HUES64 (cell line): ENCODE measurements at regions not wholly inside any gene's neighbourhood (a gene's known extent, or its start where the extent isn't known, plus 50 kb on each side); places are given as distances from the start of the nearest gene placed in this dataset.

Source experiments
- H3K27ac ChIP-seq: 2 replicates; pipeline ENCODE4 v1.7.0; 2013; ENCODE audit warnings: low read depth, low read length, inconsistent platforms
- H3K27me3 ChIP-seq: 2 replicates; pipeline ENCODE4 v1.6.1; 2013; ENCODE audit warnings: mild to moderate bottlenecking, low read length; ENCODE audit not compliant: insufficient read depth
- H3K36me3 ChIP-seq: 2 replicates; pipeline ENCODE4 v1.6.1; 2013; ENCODE audit warnings: mild to moderate bottlenecking, low read length; ENCODE audit not compliant: insufficient read depth
- H3K4me1 ChIP-seq: 2 replicates; pipeline ENCODE4 v1.6.1; 2013; ENCODE audit warnings: mild to moderate bottlenecking, low read length, moderate library complexity; ENCODE audit not compliant: insufficient read depth
- H3K4me3 ChIP-seq: 2 replicates; pipeline ENCODE4 v1.5.1; 2013; ENCODE audit warnings: mild to moderate bottlenecking, low read length, moderate library complexity
- H3K9ac ChIP-seq: 2 replicates; pipeline ENCODE4 v1.6.1; 2013; ENCODE audit warnings: mild to moderate bottlenecking, low read depth, low read length
- H3K9me3 ChIP-seq: 2 replicates; pipeline ENCODE4 v1.6.1; 2013; ENCODE audit warnings: low read depth, low read length; ENCODE audit not compliant: insufficient read depth
- WGBS: fragments of 150-250, 120-280 bp; methylation state at CpG from one replicate; pipeline ENCODE4 v1.1.7; 2013; ENCODE audit warnings: missing lambda C conversion rate; 5-methylcytosine and 5-hydroxymethylcytosine counted together

DNA sequence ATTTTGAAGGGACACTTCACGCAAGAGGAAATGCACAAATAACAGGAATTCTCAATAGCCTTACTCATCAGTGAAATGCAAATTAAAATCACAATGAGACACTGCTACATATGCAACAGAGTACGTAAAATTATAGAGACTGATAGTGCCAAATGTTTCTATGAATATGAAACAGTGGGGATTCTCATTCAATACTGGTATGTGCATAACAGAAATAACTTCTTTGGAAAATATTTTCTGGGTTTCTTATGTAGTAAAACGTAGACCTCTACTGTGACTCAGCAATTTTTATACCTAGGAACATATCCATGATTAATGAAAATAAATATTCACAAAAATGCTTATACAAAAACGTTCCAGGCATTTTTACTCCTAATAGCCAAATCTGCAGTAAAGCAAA is 1625.2 kb downstream of the MAT2B start:
- Histone ChIP-seq H3K9me3 (no peaks in the 10 kb centered on the region), H3K4me3 (no peak overlapping the region), H3K27ac (no peak overlapping the region; the same call in 1 of the 2 replicates), H3K27me3 (no peaks in the 10 kb centered on the region), H3K9ac (peak overlapping the region; percentile 1; the same call in 1 of the 2 replicates), H3K4me1 (peaks cover 33% of the 10 kb centered on the region), H3K36me3 (no peaks in the 10 kb centered on the region)
- WGBS = 88% methylated on average over 1 of the region's 4 CpGs

DNA sequence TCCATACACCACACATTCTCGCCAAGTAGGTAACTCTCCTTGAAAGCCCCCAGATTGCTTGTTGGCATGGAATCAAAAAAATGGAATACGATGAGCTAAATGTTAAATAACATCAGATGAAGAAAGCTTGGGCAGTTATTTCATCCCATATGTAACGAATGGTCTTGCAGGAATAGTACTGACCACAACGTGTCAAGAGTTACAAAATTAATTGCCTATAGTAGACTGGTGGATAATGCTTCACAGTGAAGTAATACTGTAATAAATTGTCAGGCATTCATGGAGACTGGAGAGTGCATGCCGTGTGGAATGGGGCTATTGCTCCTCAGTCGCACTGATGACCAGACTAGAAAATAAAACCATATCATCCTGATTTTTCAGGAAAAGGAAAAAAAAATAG is 1628.7 kb downstream of the MAT2B start:
- H3K9ac ChIP-seq = no peak overlapping the region
- H3K4me1 ChIP-seq = peaks cover 42% of the 10 kb centered on the region
- no peaks in the 10 kb centered on the region for H3K9me3 ChIP-seq
- H3K36me3 ChIP-seq = no peaks in the 10 kb centered on the region
- no peak overlapping the region for H3K27ac ChIP-seq
- no peak overlapping the region for H3K4me3 ChIP-seq
- no peaks in the 10 kb centered on the region for H3K27me3 ChIP-seq
- 95% methylated on average over 6 of the region's 6 CpGs for WGBS

DNA sequence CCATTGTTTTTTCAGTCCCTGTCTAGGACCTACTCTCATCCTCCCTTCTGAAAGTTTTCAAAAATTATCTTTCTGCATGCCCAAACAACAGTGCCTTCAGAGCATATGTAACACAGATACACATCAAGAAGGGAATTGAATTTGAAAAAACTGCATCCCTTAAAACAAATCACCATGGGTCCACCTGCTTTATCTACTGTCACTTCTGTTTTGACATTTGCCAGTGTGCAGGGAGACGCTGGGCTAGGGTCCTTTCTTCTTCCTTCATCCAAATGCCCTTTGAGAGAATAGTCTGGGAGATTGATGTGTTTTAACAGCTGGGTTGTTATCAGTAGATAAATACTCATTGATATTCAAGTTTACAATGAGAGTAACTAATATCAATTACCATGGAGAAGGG is 1630.1 kb downstream of the MAT2B start:
- Histone ChIP-seq H3K9me3 (no peaks in the 10 kb centered on the region), H3K27ac (no peak overlapping the region), H3K4me1 (peaks cover 47% of the 10 kb centered on the region), H3K4me3 (no peak overlapping the region), H3K9ac (no peak overlapping the region), H3K36me3 (no peaks in the 10 kb centered on the region), H3K27me3 (no peaks in the 10 kb centered on the region)
- no CpG with 5 or more reads among the region's 1 CpG for WGBS

DNA sequence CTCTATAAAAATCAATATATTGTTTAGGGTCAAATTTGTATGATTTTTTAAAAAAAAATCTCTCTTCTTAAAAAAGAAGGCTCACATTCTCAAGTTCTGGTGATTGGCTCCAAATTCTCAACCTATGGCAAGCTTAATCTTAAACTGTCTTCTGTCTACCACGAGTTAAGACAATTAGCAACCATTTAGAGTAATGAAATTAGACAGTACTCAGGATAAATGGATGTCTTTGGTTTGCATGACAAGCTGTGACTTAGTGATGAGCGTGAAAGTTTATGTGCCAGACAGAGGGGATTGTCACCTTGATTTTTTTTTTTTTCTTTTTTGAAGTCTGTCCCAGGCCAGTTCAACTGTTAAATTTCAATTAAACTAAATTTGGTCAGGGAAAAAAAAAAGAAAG is 1632.3 kb downstream of the MAT2B start:
- H3K27me3 ChIP-seq = no peaks in the 10 kb centered on the region
- H3K4me3 ChIP-seq = no peak overlapping the region
- no peak overlapping the region for H3K9ac ChIP-seq
- no peaks in the 10 kb centered on the region for H3K36me3 ChIP-seq
- peaks cover 46% of the 10 kb centered on the region for H3K4me1 ChIP-seq
- H3K27ac ChIP-seq = no peak overlapping the region
- WGBS = 67% methylated on average over 2 of the region's 2 CpGs
- no peaks in the 10 kb centered on the region for H3K9me3 ChIP-seq

DNA sequence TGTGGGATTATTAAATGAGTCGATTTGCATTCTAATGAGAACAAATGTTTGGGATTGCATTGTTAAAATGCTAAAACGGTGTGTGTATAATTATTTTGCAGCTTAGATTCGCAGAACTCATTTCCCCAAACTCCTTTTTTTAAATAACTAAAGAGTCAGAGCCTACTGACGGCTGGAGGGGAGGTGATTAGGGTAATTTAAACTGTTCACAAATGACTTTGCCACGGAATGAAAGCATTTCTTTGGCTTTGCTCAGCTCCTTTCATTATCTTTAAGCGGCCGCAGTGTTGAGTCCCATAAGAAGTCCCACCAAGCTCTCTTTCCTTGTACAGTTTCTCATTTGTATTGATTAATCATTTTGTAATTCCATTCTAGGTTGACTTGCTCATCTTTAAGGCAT is 1632.8 kb downstream of the MAT2B start:
- Histone ChIP-seq H3K27ac (no peak overlapping the region), H3K4me1 (peaks cover 46% of the 10 kb centered on the region), H3K36me3 (no peaks in the 10 kb centered on the region), H3K9me3 (no peaks in the 10 kb centered on the region), H3K27me3 (no peaks in the 10 kb centered on the region), H3K4me3 (no peak overlapping the region; the same call in 1 of the 2 replicates), H3K9ac (no peak overlapping the region)
- 20% methylated on average over 6 of the region's 7 CpGs for WGBS

DNA sequence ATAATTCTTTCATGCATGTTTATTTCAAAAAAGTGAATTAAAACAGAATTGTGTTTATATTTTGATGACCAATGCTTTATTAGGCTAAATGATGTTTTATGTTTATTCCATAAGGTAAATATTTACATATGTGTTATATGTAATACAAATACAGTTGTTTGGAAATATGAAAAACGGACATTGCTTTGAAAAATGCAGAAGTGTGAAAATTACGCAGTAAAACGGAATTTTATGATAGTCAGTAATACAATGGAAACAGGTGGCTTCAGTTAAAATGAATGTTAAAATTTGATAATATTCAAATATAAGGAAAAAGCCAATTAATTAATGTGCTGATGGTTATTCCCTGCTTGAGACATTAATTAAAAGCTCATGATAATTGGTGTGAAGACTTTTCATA is 1633.8 kb downstream of the MAT2B start:
- H3K9me3 ChIP-seq = no peaks in the 10 kb centered on the region
- H3K27me3 ChIP-seq = no peaks in the 10 kb centered on the region
- H3K27ac ChIP-seq = no peak overlapping the region
- H3K36me3 ChIP-seq = no peaks in the 10 kb centered on the region
- 95% methylated on average over 3 of the region's 3 CpGs for WGBS
- H3K4me3 ChIP-seq = no peak overlapping the region
- peaks cover 53% of the 10 kb centered on the region for H3K4me1 ChIP-seq
- no peak overlapping the region for H3K9ac ChIP-seq

DNA sequence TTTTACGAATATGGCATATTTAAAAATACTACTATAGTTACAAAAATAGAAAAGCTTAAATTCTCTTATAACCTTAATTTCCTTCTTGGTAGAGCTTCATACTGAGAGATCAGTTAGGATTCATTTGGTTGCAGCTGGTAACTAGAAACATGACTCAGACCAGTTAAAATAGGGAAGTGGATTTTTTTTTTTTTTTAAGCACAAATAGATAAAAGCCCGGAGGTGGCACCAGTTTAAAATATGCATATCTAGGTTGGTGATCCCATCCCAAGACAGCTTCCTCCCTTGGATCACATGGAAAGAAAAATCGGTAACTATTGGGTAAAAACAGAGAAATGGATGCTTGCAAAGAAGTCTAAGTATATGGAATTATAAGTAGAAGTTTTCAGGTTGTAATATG is 1634.3 kb downstream of the MAT2B start:
- no peak overlapping the region for H3K9ac ChIP-seq
- 96% methylated on average over 2 of the region's 3 CpGs for WGBS

DNA sequence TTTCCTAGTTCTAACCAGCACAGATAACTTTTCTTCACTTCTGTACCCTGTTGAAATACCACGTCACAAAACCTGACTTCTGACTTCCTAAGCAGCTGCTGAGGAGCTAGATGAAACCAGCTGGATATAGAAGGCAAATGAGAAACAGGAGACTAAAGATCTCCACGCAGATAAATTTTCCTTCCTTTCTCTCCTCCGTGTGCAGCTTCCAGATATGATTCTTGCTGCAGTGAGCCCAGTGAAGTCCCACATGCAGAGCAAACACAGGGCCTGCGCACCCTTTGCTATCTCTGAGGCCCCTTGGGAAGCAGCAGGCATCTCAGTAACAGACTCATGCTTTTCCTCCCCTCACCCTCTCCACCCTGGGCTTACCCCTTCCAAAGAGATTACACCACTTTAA is 1638.3 kb downstream of the MAT2B start:
- Histone ChIP-seq H3K9me3 (no peaks in the 10 kb centered on the region), H3K36me3 (no peaks in the 10 kb centered on the region), H3K4me3 (no peak overlapping the region), H3K27ac (no peak overlapping the region), H3K9ac (0 out of 2 replicates have a peak overlapping the region, but pooled peaks have one; percentile 15), H3K4me1 (peaks cover 30% of the 10 kb centered on the region), H3K27me3 (no peaks in the 10 kb centered on the region)
- WGBS = 87% methylated on average over 4 of the region's 4 CpGs

More for the DNA sequence above, 1634.3 kb downstream of the MAT2B start:
- Histone ChIP-seq H3K4me3 (no peak overlapping the region), H3K27ac (no peak overlapping the region), H3K4me1 (peaks cover 53% of the 10 kb centered on the region), H3K9me3 (no peaks in the 10 kb centered on the region), H3K36me3 (no peaks in the 10 kb centered on the region), H3K27me3 (no peaks in the 10 kb centered on the region)

DNA sequence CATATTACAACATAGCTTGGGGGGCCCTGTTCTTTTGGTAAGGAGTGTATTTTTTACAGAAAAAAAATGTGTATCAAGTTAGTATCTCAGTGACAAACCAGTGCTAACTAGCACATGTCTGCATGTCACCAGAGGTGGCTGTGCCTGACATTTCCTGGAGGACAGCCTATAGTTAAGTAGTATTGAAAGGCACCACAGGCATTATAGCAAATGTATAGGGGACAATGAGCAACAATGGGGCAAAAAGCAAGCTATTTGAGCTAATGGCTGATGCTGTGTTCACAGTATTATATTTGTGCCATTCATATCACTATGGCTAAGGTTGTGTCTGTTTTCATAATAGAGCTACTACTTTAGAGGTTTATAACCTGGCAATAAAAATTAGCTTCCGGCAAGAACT is 1644.0 kb downstream of the MAT2B start:
- 95% methylated on average over 1 of the region's 1 CpG for whole genome bisulfite sequencing
- Histone ChIP-seq H3K4me3 (no peak overlapping the region), H3K9ac (no peak overlapping the region), H3K27ac (no peak overlapping the region), H3K36me3 (no peaks in the 10 kb centered on the region), H3K4me1 (peaks cover 14% of the 10 kb centered on the region), H3K27me3 (no peaks in the 10 kb centered on the region), H3K9me3 (no peaks in the 10 kb centered on the region)

DNA sequence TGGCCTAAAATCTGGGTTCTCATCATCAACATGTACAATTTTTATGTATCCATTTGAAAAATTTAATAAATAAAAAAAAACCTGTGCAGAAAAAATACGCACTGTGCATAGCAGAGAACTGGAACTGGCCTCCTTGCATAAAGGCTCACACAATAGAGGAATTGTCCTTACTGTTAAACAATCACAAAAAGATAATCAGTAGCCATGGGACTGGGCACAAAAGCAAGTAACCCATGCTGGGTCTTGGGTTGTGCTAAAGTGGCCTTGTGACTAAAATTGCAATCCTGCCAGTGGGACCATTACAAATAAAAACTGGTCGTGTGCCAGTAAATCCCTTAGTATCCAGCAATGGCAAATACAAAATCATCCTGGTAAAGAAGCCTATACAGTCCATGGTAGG is 1646.6 kb downstream of the MAT2B start:
- Histone ChIP-seq H3K27me3 (no peaks in the 10 kb centered on the region), H3K36me3 (no peaks in the 10 kb centered on the region), H3K9ac (no peak overlapping the region), H3K9me3 (no peaks in the 10 kb centered on the region), H3K4me3 (no peak overlapping the region), H3K4me1 (peaks cover 14% of the 10 kb centered on the region), H3K27ac (no peak overlapping the region)
- WGBS = 100% methylated on average over 2 of the region's 2 CpGs

DNA sequence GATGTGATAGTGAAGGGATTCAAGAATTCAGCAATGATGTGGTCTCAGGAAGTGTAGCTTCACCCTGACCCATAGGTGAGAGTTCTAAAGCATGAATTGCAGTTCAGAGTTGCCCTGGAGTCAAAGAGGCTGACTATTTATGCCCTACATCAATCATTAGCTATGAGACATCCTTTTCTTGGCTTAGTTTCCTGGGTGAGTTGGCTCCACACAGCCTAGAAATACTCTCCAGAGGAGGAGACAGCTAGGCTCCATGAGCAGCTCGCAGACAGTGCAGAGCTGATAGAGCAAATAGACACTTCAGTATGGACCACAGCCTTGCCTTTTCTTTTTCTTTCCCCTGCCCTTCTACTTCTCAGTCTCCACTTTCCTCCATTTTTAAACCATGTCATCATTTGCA is 1651.8 kb downstream of the MAT2B start:
- no peak overlapping the region for H3K4me3 ChIP-seq
- no peaks in the 10 kb centered on the region for H3K4me1 ChIP-seq
- H3K36me3 ChIP-seq = no peaks in the 10 kb centered on the region
- WGBS = 96% methylated on average over 1 of the region's 1 CpG
- no peaks in the 10 kb centered on the region for H3K27me3 ChIP-seq
- no peaks in the 10 kb centered on the region for H3K9me3 ChIP-seq
- H3K9ac ChIP-seq = no peak overlapping the region
- H3K27ac ChIP-seq = no peak overlapping the region

DNA sequence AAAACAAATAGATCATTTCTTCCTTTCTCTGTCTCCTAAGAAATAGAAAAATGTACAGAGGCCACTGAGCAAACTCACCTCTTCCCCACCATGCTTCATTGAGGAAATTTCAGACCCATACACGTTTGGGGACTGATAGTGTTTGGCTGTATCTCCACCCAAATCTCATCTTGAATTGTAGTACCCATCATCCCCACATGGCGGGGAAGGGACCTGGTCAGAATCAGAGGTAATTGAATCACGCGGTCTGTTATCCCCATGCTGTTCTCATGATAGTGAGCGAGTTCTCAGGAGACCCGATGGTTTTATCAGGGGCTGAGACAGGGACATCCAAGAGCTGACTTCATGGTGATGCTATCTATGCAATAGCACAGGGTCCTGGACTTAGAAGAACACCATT is 1655.8 kb downstream of the MAT2B start:
- Histone ChIP-seq H3K4me3 (no peak overlapping the region), H3K9me3 (no peaks in the 10 kb centered on the region), H3K9ac (no peak overlapping the region), H3K4me1 (no peaks in the 10 kb centered on the region), H3K27me3 (no peaks in the 10 kb centered on the region), H3K36me3 (no peaks in the 10 kb centered on the region), H3K27ac (no peak overlapping the region)
- WGBS = 85% methylated on average over 6 of the region's 6 CpGs
